Pancreas (tissue), 10 donors: ENCODE measurements at regions not wholly inside any gene's neighbourhood (a gene's known extent, or its start where the extent isn't known, plus 50 kb on each side); places are given as distances from the start of the nearest gene placed in this dataset.
A peak's percentile ranks its signal among the peaks of the same experiment; 100 is the strongest.

ENCODE experiments used
- ATAC-seq, 4 donors: fragments of 200-7000 bp; cut with Tn5 transposase; one replicate each; pipeline versions ENCODE4 v1.8.0 to v1.9.1; 2020; ENCODE audit warnings: mild to moderate bottlenecking in 4 of 4, moderate library complexity in 4 of 4
- DNase-seq, 6 donors: peaks; one replicate each; pipeline ENCODE4 v3.0.0-alpha.2; 2020
- FAIRE-seq: peaks from 2 replicates; lab custom pipeline; 2012; peaks lifted over from hg19 to GRCh38; lab: Jason Lieb, UNC
- H3K27ac ChIP-seq, 4 donors: fragments of 200-600 bp; sonication (generic); 1 replicate in 3 of 4; 2 replicates in 1 of 4; pipeline versions ENCODE4 v1.5.0 to v1.8.0; 2020
- H3K27me3 ChIP-seq, 4 donors: fragments of 200-600 bp; one replicate each; pipeline ENCODE4 v1.8.0; 2021
- H3K36me3 ChIP-seq, 3 donors: fragments of 200-600 bp; sonication (generic) in 1 of 3; one replicate each; pipeline versions ENCODE4 v1.5.0 to v1.8.0; 2020 to 2021
- H3K4me1 ChIP-seq, 3 donors: fragments of 200-600 bp; one replicate each; pipeline ENCODE4 v1.8.0; 2021
- H3K4me3 ChIP-seq, 4 donors: fragments of 200-600 bp; sonication (generic) in 2 of 4; one replicate each; pipeline versions ENCODE4 v1.5.0 to v1.8.0; 2020 to 2021
- H3K9me3 ChIP-seq, 4 donors: fragments of 200-600 bp; one replicate each; pipeline ENCODE4 v1.8.0; 2021
- CTCF ChIP-seq, 4 donors: fragments of 200-600 bp; sonication (generic) in 3 of 4; IDR thresholded peaks; one replicate each; pipeline versions ENCODE4 v1.5.0 to v1.8.0; 2021; ENCODE audit warnings: antibody characterized with exemption in 4 of 4
- WGBS, 2 donors: extraction: QIAGEN DNeasy Blood & Tissue Kit; methylation state at CpG; one replicate each; pipeline ENCODE4 v1.1.7; 2013; 5-methylcytosine and 5-hydroxymethylcytosine counted together
- intact Hi-C, 3 donors: fragments of 100-400 bp; cut with DNase I; formaldehyde crosslinking; loops; one replicate each; pipeline versions ENCODE4 v1.11.1 to v1.14.2; 2022
- donor health status: healthy with polysubstance abuse.
- donor health status: DM: no; HTN: no; CAD: no; lungs with moderate emphysema.
- donor health status: DM: no; HTN: no; CAD: no.
- donor health status: control.
- donor health status: control.
- donor health status: Bipolar disorder and iron deficiency.
- donor health status: DM: yes; HTN: yes; CAD: no.
- donor health status: DM: no; HTN: no; CAD: no.
- donor health status: DM: no; HTN: no; CAD: no.
- donor health status: DM: yes; HTN: yes; CAD: no.

DNA sequence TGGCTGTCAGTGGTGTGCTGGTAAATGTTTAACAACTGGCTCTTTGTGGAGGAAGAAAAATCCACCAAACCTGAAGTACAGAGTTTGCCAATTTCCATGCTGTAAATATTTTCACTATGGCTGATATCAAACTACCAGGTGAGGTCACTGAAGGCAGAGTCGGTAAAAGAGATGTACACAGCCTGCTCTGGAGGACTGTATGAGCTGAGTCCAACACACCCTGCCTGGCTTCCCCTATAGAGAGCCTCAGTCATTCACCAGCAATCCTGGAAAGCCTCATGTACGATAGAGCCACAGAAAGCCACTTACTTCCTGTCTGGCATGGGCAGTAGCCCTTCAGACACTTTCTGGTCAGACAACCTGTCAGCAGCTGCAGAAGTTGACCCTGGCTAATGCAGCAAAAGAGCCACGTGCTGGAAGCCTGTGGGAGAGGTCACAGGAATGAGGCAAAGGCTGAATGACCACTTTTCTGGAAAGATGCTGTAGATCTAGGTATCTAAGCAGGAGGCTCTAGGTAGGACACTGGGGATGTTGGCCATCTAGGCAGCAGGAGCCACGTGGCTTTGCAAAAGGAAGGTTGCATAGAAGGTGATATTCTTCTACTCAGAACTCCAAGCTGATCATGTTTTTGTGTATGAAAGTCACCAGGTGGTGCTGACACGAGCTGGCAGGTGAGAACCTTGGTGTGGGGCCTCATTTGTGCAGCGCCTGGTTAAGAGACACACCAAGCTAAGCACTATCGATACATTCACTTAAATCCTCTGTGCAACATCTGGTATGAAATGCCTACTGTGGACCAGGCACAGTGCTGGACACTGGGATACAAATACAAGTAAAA, 553.9 kb downstream of the VRK1 start:
- peaks cover 0 to 3% (median 0%) of the 10 kb centered on the region in 3 donors for H3K4me1 ChIP-seq
- no peaks in the 10 kb centered on the region for H3K27me3 ChIP-seq
- peak; percentile 80 to 92 (median 87) for ATAC-seq
- H3K9me3 ChIP-seq, result no peaks in the 10 kb centered on the region
- DNase-seq, result peak in 4 of 6 donors; percentile 14 to 63 (median 28)
- intact Hi-C loops, result no loop called here
- no peaks in the 10 kb centered on the region for H3K36me3 ChIP-seq
- H3K4me3 ChIP-seq, result no peak overlapping the region
- WGBS, 2 donors, result 25 to 31% methylated on average over 7 of the region's 7 CpGs
- no peak for FAIRE-seq
- peak overlapping the region; percentile 22 to 72 (median 50) for H3K27ac ChIP-seq
- no peak for TF ChIP-seq CTCF (IDR thresholded peaks at IDR 0.05)

DNA sequence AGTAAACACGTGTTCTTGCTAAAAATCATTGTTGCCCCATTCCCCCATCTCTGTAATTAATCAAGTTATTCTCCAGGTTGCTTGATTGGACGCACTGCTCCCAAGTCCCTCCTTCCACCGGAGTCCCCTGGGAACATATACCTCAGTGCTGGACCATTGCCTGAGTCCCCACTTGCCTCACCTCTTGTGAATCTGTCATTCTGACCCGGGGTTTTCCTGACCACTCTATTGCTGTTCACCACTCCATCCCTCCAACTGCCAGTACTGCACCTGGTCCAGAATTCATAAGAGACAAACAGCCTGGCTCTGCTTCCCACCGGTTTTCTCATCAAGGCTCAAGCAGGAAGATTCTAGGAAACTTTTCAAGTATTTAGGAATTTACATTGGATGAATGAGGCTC, 555.9 kb downstream of the VRK1 start:
- H3K27me3 ChIP-seq, result no peaks in the 10 kb centered on the region
- no peak for TF ChIP-seq CTCF (IDR thresholded peaks at IDR 0.05)
- no peak overlapping the region for H3K4me3 ChIP-seq
- DNase-seq (no peak), FAIRE-seq (no peak), ATAC-seq (no peak)
- no peaks in the 10 kb centered on the region for H3K9me3 ChIP-seq
- WGBS, 2 donors, result 81 to 93% methylated on average over 5 of the region's 5 CpGs
- intact Hi-C loops, result no loop called here
- peaks cover 0 to 3% (median 0%) of the 10 kb centered on the region in 3 donors for H3K4me1 ChIP-seq
- H3K27ac ChIP-seq, result no peak overlapping the region
- H3K36me3 ChIP-seq, result no peaks in the 10 kb centered on the region

DNA sequence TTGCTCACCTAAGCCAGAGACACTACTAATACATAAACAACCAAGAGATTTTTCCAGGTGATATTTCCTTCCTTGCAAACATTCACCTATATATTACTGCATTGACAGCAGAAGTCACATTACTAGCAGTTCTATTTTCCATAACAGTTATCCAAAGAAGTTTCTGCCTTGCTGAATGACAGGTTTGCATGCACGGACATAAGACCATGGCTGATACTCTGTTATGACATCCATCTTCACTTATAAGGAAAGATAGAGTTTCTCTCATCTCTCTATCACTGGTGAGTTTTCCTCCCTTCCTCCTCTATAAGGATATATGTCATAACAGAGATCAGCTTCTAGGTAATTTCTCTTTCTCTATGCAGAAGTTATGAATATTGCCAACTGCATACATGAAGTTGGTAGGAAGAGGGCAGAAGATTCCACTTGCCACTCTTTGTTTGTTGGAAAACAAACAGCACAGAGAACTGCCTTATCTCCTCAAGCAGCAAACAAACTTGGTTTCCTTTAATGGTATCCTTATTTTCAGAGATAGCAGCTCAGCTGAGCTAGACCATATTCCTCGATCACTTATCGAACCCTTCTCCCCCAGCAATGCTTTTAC, 557.0 kb downstream of the VRK1 start:
- H3K9me3 ChIP-seq, result no peaks in the 10 kb centered on the region
- no peaks in the 10 kb centered on the region for H3K27me3 ChIP-seq
- TF ChIP-seq CTCF (IDR thresholded peaks at IDR 0.05), result no peak
- H3K4me1 ChIP-seq, result peaks cover 0 to 3% (median 0%) of the 10 kb centered on the region in 3 donors
- intact Hi-C loops, result no loop called here
- no peak overlapping the region for H3K27ac ChIP-seq
- 35 to 57% methylated on average over 3 of the region's 3 CpGs for WGBS, 2 donors
- FAIRE-seq, result no peak
- no peak for DNase-seq
- no peak for ATAC-seq
- H3K36me3 ChIP-seq, result no peaks in the 10 kb centered on the region
- no peak overlapping the region for H3K4me3 ChIP-seq

DNA sequence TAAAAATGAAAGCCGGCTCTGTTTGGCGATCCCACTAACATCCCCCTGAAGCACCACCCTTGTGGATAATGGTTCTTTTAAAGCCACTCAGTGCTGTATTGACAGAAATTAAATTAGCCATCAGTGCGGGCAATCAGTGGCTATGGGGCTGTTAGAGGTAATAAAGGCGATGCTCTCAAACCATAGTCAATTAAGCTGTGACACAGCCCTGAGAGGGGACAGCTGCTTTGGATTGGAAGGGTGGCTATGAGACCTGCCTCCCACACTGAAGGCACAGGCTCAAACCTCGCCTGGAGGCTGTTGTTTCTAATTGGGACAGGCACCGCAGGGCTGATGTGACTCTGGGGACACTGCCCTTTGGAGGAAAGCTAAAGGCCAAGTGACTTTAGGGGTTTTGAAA, 562.2 kb downstream of the VRK1 start:
- Histone ChIP-seq H3K4me3 (no peak overlapping the region), H3K36me3 (no peaks in the 10 kb centered on the region), H3K4me1 (no peaks in the 10 kb centered on the region), H3K9me3 (no peaks in the 10 kb centered on the region), H3K27me3 (no peaks in the 10 kb centered on the region), H3K27ac (no peak overlapping the region)
- 71 to 77% methylated on average over 6 of the region's 6 CpGs for WGBS, 2 donors
- FAIRE-seq (no peak), DNase-seq (no peak), ATAC-seq (no peak)
- TF ChIP-seq CTCF (IDR thresholded peaks at IDR 0.05), result no peak
- intact Hi-C loops, result no loop called here

- DNase-seq (no peak), FAIRE-seq (no peak), ATAC-seq (no peak)
- Histone ChIP-seq H3K36me3 (no peaks in the 10 kb centered on the region), H3K9me3 (no peaks in the 10 kb centered on the region), H3K4me3 (no peak overlapping the region), H3K27me3 (no peaks in the 10 kb centered on the region), H3K4me1 (no peaks in the 10 kb centered on the region), H3K27ac (no peak overlapping the region)
- WGBS, 2 donors, result 70 to 82% methylated on average over 6 of the region's 6 CpGs
- intact Hi-C loops, result no loop called here
- no peak for TF ChIP-seq CTCF (IDR thresholded peaks at IDR 0.05)
Measured at GRCh38 chr14:97361181-97361580, 564.0 kb downstream of the VRK1 start.
